CD4-positive, alpha-beta T cell (primary cell): ENCODE measurements at regions not wholly inside any gene's neighbourhood (a gene's known extent, or its start where the extent isn't known, plus 50 kb on each side); places are given as distances from the start of the nearest gene placed in this dataset.

Experiments
- ATAC-seq: fragments of 200-7000 bp; cut with Tn5 transposase; one replicate; pipeline ENCODE4 v1.10.0; 2022; ENCODE audit warnings: mild to moderate bottlenecking; ENCODE audit not compliant: poor library complexity
- CTCF ChIA-PET: fragments of 350-600 bp; sonication (Branson Sonifier 250); formaldehyde crosslinking; loops from one replicate; lab custom pipeline; 2021; ENCODE audit warnings: antibody characterized with exemption, inconsistent platforms; lab: Charles Lee
- POLR2A ChIA-PET: fragments of 350-600 bp; sonication (Branson Sonifier 250); formaldehyde crosslinking; loops from one replicate; lab custom pipeline; 2021; ENCODE audit warnings: antibody characterized with exemption, inconsistent platforms; lab: Charles Lee
- DNase-seq, 14 experiments: peaks; one replicate each; pipeline ENCODE4 v3.0.0-alpha.2; 2013 to 2020; ENCODE audit warnings: mixed read lengths in 2 of 14
- H3K27ac ChIP-seq, 2 donors: one replicate each; pipeline versions ENCODE4 v1.5.1 to v1.7.0; 2013; ENCODE audit warnings: low read length in 2 of 2, low read depth in 1 of 2, mild to moderate bottlenecking in 1 of 2
- H3K27me3 ChIP-seq, 2 experiments: 1 replicate in 1 of 2; 2 replicates in 1 of 2; pipeline versions ENCODE4 v1.6.1 to v1.7.0; 2013; ENCODE audit warnings: low read length in 2 of 2, control low read depth in 1 of 2, mild to moderate bottlenecking in 1 of 2, moderate library complexity in 1 of 2; ENCODE audit not compliant: insufficient read depth in 2 of 2, control insufficient read depth in 1 of 2
- H3K36me3 ChIP-seq: one replicate; pipeline ENCODE4 v1.6.1; 2013; ENCODE audit warnings: low read length, control low read depth; ENCODE audit not compliant: insufficient read depth
- H3K4me1 ChIP-seq: one replicate; pipeline ENCODE4 v1.6.1; 2013; ENCODE audit warnings: low read length, control low read depth; ENCODE audit not compliant: insufficient read depth
- H3K4me3 ChIP-seq: one replicate; pipeline ENCODE4 v1.5.1; 2013; ENCODE audit warnings: mild to moderate bottlenecking, low read length, moderate library complexity
- H3K9me3 ChIP-seq, 2 experiments: 1 replicate in 1 of 2; 2 replicates in 1 of 2; pipeline versions ENCODE4 v1.6.1 to v1.7.0; 2013; ENCODE audit warnings: low read length in 2 of 2, mild to moderate bottlenecking in 2 of 2, control low read depth in 1 of 2, moderate library complexity in 1 of 2; ENCODE audit not compliant: control insufficient read depth in 1 of 2, insufficient read depth in 1 of 2
- H3K27ac Mint-ChIP-seq: one replicate; pipeline ENCODE4 v1.8.0; 2020; ENCODE audit warnings: mixed read lengths
- H3K27me3 Mint-ChIP-seq: one replicate; pipeline ENCODE4 v1.8.0; 2021; ENCODE audit warnings: mixed read lengths
- H3K36me3 Mint-ChIP-seq: one replicate; pipeline ENCODE4 v1.8.0; 2021; ENCODE audit warnings: low read depth, mixed read lengths
- H3K4me1 Mint-ChIP-seq: one replicate; pipeline ENCODE4 v1.8.0; 2021; ENCODE audit warnings: low read depth, mixed read lengths
- H3K4me3 Mint-ChIP-seq: one replicate; pipeline ENCODE4 v1.8.0; 2020; ENCODE audit warnings: mild to moderate bottlenecking, mixed read lengths
- H3K9me3 Mint-ChIP-seq: one replicate; pipeline ENCODE4 v1.8.0; 2020; ENCODE audit warnings: mixed read lengths
- intact Hi-C, 2 experiments: fragments of 100-400 bp; cut with DNase I in 1 of 2; cut with micrococcal nuclease in 1 of 2; formaldehyde crosslinking; loops; one replicate each; pipeline versions ENCODE4 v1.15.1 to v1.9.0; 2023 to 2025; cut with DNase I, micrococcal nuclease
- TF ChIP-seq, protein P1 (sequence below): fragments of 200-600 bp; IDR thresholded peaks from one replicate; pipeline ENCODE4 v1.8.0; 2022; ENCODE audit warnings: antibody characterized with exemption, mild to moderate bottlenecking

DNA sequence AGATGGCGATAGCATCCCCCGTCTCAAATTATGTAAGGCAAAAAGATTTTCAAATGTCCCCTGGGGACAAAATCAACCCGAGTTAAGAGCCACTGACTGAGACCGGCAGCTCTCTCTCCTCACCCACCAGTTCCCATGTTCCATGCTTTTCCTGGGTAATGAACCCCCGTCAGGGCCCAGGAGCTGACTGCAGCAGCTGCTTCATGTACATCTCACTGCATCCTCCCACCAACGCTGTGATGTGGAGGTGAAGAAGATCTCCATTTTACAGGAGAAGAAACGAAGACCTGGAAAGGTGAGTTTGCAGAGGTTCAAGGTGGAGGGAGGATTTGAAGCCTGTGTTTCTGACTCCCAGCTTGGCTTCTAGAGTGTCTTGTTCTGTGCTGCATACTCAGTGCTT is 481.1 kb downstream of the MIAT start:
- Histone ChIP-seq H3K4me3 (no peak overlapping the region), H3K9me3 (peaks cover 6 to 12% of the 10 kb centered on the region in 2 experiments), H3K4me1 (no peaks in the 10 kb centered on the region), H3K27ac (no peak overlapping the region), H3K36me3 (no peaks in the 10 kb centered on the region), H3K27me3 (peaks cover 0 to 3% of the 10 kb centered on the region in 2 experiments)
- Mint-ChIP-seq H3K4me3 (no peak overlapping the region), H3K36me3 (no peaks in the 10 kb centered on the region), H3K27ac (no peak overlapping the region), H3K27me3 (peaks cover 19% of the 10 kb centered on the region), H3K9me3 (no peaks in the 10 kb centered on the region), H3K4me1 (no peaks in the 10 kb centered on the region)
- TF ChIP-seq, protein P1, sequence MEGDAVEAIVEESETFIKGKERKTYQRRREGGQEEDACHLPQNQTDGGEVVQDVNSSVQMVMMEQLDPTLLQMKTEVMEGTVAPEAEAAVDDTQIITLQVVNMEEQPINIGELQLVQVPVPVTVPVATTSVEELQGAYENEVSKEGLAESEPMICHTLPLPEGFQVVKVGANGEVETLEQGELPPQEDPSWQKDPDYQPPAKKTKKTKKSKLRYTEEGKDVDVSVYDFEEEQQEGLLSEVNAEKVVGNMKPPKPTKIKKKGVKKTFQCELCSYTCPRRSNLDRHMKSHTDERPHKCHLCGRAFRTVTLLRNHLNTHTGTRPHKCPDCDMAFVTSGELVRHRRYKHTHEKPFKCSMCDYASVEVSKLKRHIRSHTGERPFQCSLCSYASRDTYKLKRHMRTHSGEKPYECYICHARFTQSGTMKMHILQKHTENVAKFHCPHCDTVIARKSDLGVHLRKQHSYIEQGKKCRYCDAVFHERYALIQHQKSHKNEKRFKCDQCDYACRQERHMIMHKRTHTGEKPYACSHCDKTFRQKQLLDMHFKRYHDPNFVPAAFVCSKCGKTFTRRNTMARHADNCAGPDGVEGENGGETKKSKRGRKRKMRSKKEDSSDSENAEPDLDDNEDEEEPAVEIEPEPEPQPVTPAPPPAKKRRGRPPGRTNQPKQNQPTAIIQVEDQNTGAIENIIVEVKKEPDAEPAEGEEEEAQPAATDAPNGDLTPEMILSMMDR = no peak
- ChIA-PET POLR2A (no interaction called here), CTCF (no interaction called here)
- DNase-seq (no peak), ATAC-seq (no peak)
- intact Hi-C loops = no loop called here

DNA sequence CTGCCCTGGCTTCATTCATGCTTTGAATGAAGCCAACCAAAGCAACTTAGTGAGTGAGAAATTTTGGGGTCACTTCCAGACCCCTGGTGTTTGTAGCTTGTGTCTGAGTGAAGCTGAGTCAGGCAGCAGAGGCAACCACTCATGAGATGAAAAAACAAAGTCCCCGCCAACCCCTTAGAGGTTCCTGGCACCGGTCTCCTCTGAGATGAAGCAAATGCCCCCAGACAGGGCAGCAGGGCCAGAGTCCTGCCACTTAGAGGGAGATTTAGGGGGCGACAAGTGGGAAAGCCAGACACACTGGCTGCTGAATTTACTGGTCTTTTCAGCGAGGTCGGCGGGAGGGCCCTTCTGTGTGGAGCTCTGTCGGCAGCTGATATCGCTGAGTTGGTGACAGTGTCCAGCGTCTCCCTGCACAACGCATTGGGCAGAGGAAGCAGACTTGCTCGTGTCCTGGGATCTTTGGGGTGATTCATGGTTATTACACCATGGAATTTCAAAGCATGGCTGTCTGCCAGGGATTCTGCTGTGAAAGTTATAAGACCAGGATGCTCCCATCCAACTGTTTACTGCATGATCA is 482.6 kb downstream of the MIAT start:
- H3K4me1 Mint-ChIP-seq = no peaks in the 10 kb centered on the region

DNA sequence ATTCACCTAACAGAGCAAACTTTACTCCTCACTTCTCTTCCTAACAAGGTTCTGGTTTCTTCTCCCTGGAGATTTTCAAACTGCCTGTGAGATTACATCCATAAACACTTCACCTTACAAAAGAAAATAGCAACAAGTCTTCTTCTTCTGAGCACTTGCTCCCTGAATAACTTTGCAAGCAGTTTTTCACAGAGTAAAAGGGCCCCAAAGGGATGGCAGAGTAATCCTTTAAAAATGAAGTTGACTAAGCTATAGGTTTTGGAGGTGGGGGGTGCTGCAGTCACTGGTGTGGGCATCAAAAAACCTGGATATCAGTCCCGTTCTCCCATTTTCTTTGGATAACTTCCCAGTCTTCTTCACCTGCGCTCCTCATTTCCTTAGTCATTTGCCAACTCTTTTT is 484.9 kb downstream of the MIAT start:
- Histone ChIP-seq H3K4me1 (no peaks in the 10 kb centered on the region), H3K9me3 (peaks cover 0 to 8% of the 10 kb centered on the region in 2 experiments), H3K4me3 (no peak overlapping the region), H3K36me3 (no peaks in the 10 kb centered on the region), H3K27ac (no peak overlapping the region), H3K27me3 (peaks cover 0 to 3% of the 10 kb centered on the region in 2 experiments)
- no peaks in the 10 kb centered on the region for H3K4me1 Mint-ChIP-seq
- no peaks in the 10 kb centered on the region for H3K36me3 Mint-ChIP-seq
- DNase-seq (no peak), ATAC-seq (no peak)
- TF ChIP-seq, protein P1 = no peak
- H3K27ac Mint-ChIP-seq = no peak overlapping the region
- peaks cover 10% of the 10 kb centered on the region for H3K27me3 Mint-ChIP-seq
- H3K9me3 Mint-ChIP-seq = no peaks in the 10 kb centered on the region
- H3K4me3 Mint-ChIP-seq = no peak overlapping the region
- POLR2A ChIA-PET = no interaction called here
- intact Hi-C loops = no loop called here
- CTCF ChIA-PET = no interaction called here

More for the DNA sequence above, 482.6 kb downstream of the MIAT start:
- Histone ChIP-seq H3K4me3 (no peak overlapping the region), H3K9me3 (peaks cover 6 to 12% of the 10 kb centered on the region in 2 experiments), H3K27me3 (peaks cover 0 to 3% of the 10 kb centered on the region in 2 experiments), H3K36me3 (no peaks in the 10 kb centered on the region), H3K4me1 (no peaks in the 10 kb centered on the region), H3K27ac (no peak overlapping the region)
- no peak for ATAC-seq
- Mint-ChIP-seq H3K27ac (no peak overlapping the region), H3K36me3 (no peaks in the 10 kb centered on the region), H3K9me3 (no peaks in the 10 kb centered on the region), H3K27me3 (peaks cover 14% of the 10 kb centered on the region), H3K4me3 (no peak overlapping the region)
- no peak for DNase-seq
- intact Hi-C loops = no loop called here
- ChIA-PET CTCF (no interaction called here), POLR2A (no interaction called here)
- TF ChIP-seq, protein P1 = no peak
